H1 (cell line): ENCODE measurements at regions not wholly inside any gene's neighbourhood (a gene's known extent, or its start where the extent isn't known, plus 50 kb on each side); places are given as distances from the start of the nearest gene placed in this dataset.
A peak's percentile ranks its signal among the peaks of the same experiment; 100 is the strongest.

Experiments used
- CTCF ChIA-PET: fragments of 300-600 bp; sonication (Branson Sonifier 250); formaldehyde crosslinking; loops from one replicate; lab custom pipeline; 2021; ENCODE audit not compliant: partially characterized antibody; lab: Charles Lee
- POLR2A ChIA-PET: fragments of 300-600 bp; sonication (Branson Sonifier 250); formaldehyde crosslinking; loops from one replicate; lab custom pipeline; 2021; ENCODE audit warnings: inconsistent platforms; ENCODE audit not compliant: partially characterized antibody; lab: Charles Lee
- DNase-seq, 2 experiments: peaks; one replicate each; pipeline versions ENCODE4 v3.0.0 to v3.0.0-alpha.2; 2010 to 2022; ENCODE audit warnings: low spot score in 2 of 2, low read depth in 1 of 2, mixed read lengths in 1 of 2
- FAIRE-seq: peaks from 2 replicates; lab custom pipeline; 2011; peaks lifted over from hg19 to GRCh38; lab: Jason Lieb, UNC
- H2AFZ ChIP-seq: 2 replicates; pipeline ENCODE4 v1.8.1; 2012; ENCODE audit warnings: low read length, inconsistent platforms
- H2AK5ac ChIP-seq: 2 replicates; pipeline ENCODE4 v1.6.1; 2013; ENCODE audit warnings: low read depth, low read length
- H2BK120ac ChIP-seq: replicated peaks from 2 replicates; pipeline ENCODE3; 2013; ENCODE audit warnings: low read depth, low read length, inconsistent platforms
- H2BK12ac ChIP-seq: 2 replicates; pipeline ENCODE4 v1.6.1; 2013; ENCODE audit warnings: low read depth, low read length
- H2BK15ac ChIP-seq: 2 replicates; pipeline ENCODE4 v1.6.1; 2013; ENCODE audit warnings: low read length
- H2BK20ac ChIP-seq: 2 replicates; pipeline ENCODE4 v1.6.1; 2013; ENCODE audit warnings: low read length
- H2BK5ac ChIP-seq: 2 replicates; pipeline ENCODE4 v1.6.1; 2013; ENCODE audit warnings: low read depth, low read length
- H3K14ac ChIP-seq: 2 replicates; pipeline ENCODE4 v1.6.1; 2013; ENCODE audit warnings: inconsistent platforms; ENCODE audit not compliant: insufficient read length
- H3K18ac ChIP-seq: 2 replicates; pipeline ENCODE4 v1.6.1; 2013; ENCODE audit warnings: low read length; ENCODE audit errors: extremely low read depth
- H3K23ac ChIP-seq: 2 replicates; pipeline ENCODE4 v1.6.1; 2013; ENCODE audit warnings: inconsistent platforms; ENCODE audit not compliant: insufficient read length
- H3K23me2 ChIP-seq: 2 replicates; pipeline ENCODE4 v1.6.1; 2013; ENCODE audit warnings: low read depth, low read length
- H3K27ac ChIP-seq: 2 replicates; pipeline ENCODE4 v1.6.1; 2011; ENCODE audit warnings: low read depth, low read length, inconsistent platforms
- H3K27me3 ChIP-seq, 4 experiments: replicated peaks in 1 of 4; 1 replicate in 1 of 4; 2 replicates in 3 of 4; pipeline versions ENCODE4 v1.6.1 to v1.8.1; 2011 to 2013; ENCODE audit warnings: low read length in 3 of 4, mild to moderate bottlenecking in 3 of 4, inconsistent platforms in 2 of 4, mixed read lengths in 2 of 4, moderate library complexity in 1 of 4; ENCODE audit not compliant: control insufficient read depth in 3 of 4, insufficient read depth in 3 of 4; ENCODE audit errors: extremely low read depth in 1 of 4
- H3K36me3 ChIP-seq, 4 experiments: 2 replicates each; pipeline versions ENCODE4 v1.6.1 to v1.8.1; 2011 to 2013; ENCODE audit warnings: mild to moderate bottlenecking in 4 of 4, low read length in 3 of 4, moderate library complexity in 2 of 4, control low read depth in 1 of 4, inconsistent platforms in 1 of 4; ENCODE audit not compliant: insufficient read depth in 4 of 4, control insufficient read depth in 2 of 4
- H3K4ac ChIP-seq: replicated peaks from 2 replicates; pipeline ENCODE3; 2013; ENCODE audit warnings: low read length, low read depth, mixed read lengths, inconsistent platforms; ENCODE audit not compliant: insufficient read length
- H3K4me1 ChIP-seq, 4 experiments: replicated peaks in 1 of 4; 1 replicate in 1 of 4; 2 replicates in 3 of 4; pipeline versions ENCODE4 v1.6.1 to v1.8.1; 2011 to 2013; ENCODE audit warnings: low read length in 3 of 4, inconsistent platforms in 2 of 4, mixed read lengths in 1 of 4; ENCODE audit not compliant: insufficient read depth in 4 of 4, control insufficient read depth in 3 of 4
- H3K4me2 ChIP-seq, 2 experiments: 2 replicates each; pipeline versions ENCODE4 v1.6.1 to v1.8.1; 2011 to 2013; ENCODE audit warnings: low read depth in 2 of 2, low read length in 2 of 2, control low read depth in 1 of 2, inconsistent platforms in 1 of 2, mild to moderate bottlenecking in 1 of 2; ENCODE audit not compliant: insufficient read depth in 1 of 2
- H3K4me3 ChIP-seq, 4 experiments: fragments of 200-600, 300-600 bp in 1 of 4; sonication (generic), shearing (Covaris generic), sonication (Bioruptor Twin) in 1 of 4; 2 replicates each; pipeline versions ENCODE4 v1.5.1 to v1.8.1; 2011 to 2016; ENCODE audit warnings: low read length in 4 of 4, low read depth in 3 of 4, control low read depth in 2 of 4, inconsistent platforms in 2 of 4, mild to moderate bottlenecking in 2 of 4, mixed read lengths in 1 of 4, moderate library complexity in 1 of 4; ENCODE audit not compliant: insufficient read depth in 2 of 4; ENCODE audit errors: extremely low read depth in 1 of 4
- H3K56ac ChIP-seq: replicated peaks from 2 replicates; pipeline ENCODE3; 2013; ENCODE audit warnings: low read depth, mild to moderate bottlenecking, mixed read lengths, low read length, inconsistent platforms; ENCODE audit not compliant: insufficient read length
- H3K79me1 ChIP-seq: 2 replicates; pipeline ENCODE4 v1.6.1; 2013; ENCODE audit warnings: low read depth, low read length, control low read depth
- H3K79me2 ChIP-seq, 2 experiments: 2 replicates each; pipeline versions ENCODE4 v1.6.1 to v1.8.1; 2012 to 2013; ENCODE audit warnings: low read length in 2 of 2, mild to moderate bottlenecking in 2 of 2, inconsistent platforms in 1 of 2; ENCODE audit not compliant: insufficient read depth in 2 of 2, control insufficient read depth in 1 of 2
- H3K9ac ChIP-seq, 4 experiments: replicated peaks in 1 of 4; 1 replicate in 1 of 4; 2 replicates in 3 of 4; pipeline versions ENCODE4 v1.6.1 to v1.8.1; 2011 to 2013; ENCODE audit warnings: low read depth in 3 of 4, low read length in 3 of 4, control low read depth in 2 of 4, mild to moderate bottlenecking in 2 of 4, moderate library complexity in 2 of 4, inconsistent platforms in 1 of 4; ENCODE audit errors: extremely low read depth in 1 of 4
- H3K9me3 ChIP-seq, 2 experiments: 2 replicates each; pipeline versions ENCODE4 v1.6.1 to v1.8.1; 2012 to 2013; ENCODE audit warnings: mild to moderate bottlenecking in 2 of 2, moderate library complexity in 2 of 2, control low read depth in 1 of 2, inconsistent platforms in 1 of 2, low read depth in 1 of 2, low read length in 1 of 2, mixed read lengths in 1 of 2; ENCODE audit not compliant: insufficient read depth in 2 of 2
- H4K20me1 ChIP-seq, 2 experiments: replicated peaks in 1 of 2; 2 replicates each; pipeline versions ENCODE3 to v1.8.1; 2011 to 2013; ENCODE audit warnings: inconsistent platforms in 2 of 2, low read length in 2 of 2, mild to moderate bottlenecking in 1 of 2; ENCODE audit not compliant: insufficient read depth in 2 of 2, control insufficient read depth in 1 of 2
- H4K5ac ChIP-seq: 2 replicates; pipeline ENCODE4 v1.6.1; 2013; ENCODE audit warnings: low read length, low read depth, mixed read lengths, inconsistent platforms; ENCODE audit not compliant: insufficient read length
- H4K8ac ChIP-seq: 2 replicates; pipeline ENCODE4 v1.8.0; 2013; ENCODE audit warnings: mild to moderate bottlenecking, moderate library complexity, low read length, inconsistent platforms; ENCODE audit not compliant: insufficient read depth; ENCODE audit errors: extremely low read depth
- H4K91ac ChIP-seq: replicated peaks from 2 replicates; pipeline ENCODE3; 2013; ENCODE audit warnings: low read length, mixed read lengths, inconsistent platforms; ENCODE audit not compliant: insufficient read length
- BRCA1 ChIP-seq: IDR thresholded peaks from 2 replicates; pipeline ENCODE4 v1.6.1; 2012; ENCODE audit warnings: low read depth, low read length, improper control_type of control experiment
- CHD2 ChIP-seq: IDR thresholded peaks from 2 replicates; pipeline ENCODE4 v1.6.1; 2012; ENCODE audit warnings: low read length, improper control_type of control experiment
- EP300 ChIP-seq, 2 experiments: IDR thresholded peaks; 1 replicate in 1 of 2; 2 replicates in 1 of 2; pipeline ENCODE4 v1.6.1; 2011 to 2012; ENCODE audit warnings: low read depth in 2 of 2, low read length in 2 of 2, mild to moderate bottlenecking in 2 of 2, borderline replicate concordance in 1 of 2, inconsistent platforms in 1 of 2, moderate library complexity in 1 of 2
- HDAC6 ChIP-seq: IDR thresholded peaks from one replicate; pipeline ENCODE4 v1.7.1; 2012; ENCODE audit warnings: low read depth, mild to moderate bottlenecking, inconsistent platforms, low read length, moderate library complexity
- KDM4A ChIP-seq: IDR thresholded peaks from one replicate; pipeline ENCODE4 v1.7.1; 2012; ENCODE audit warnings: low read depth, mild to moderate bottlenecking, moderate library complexity, low read length, inconsistent platforms; ENCODE audit not compliant: severe bottlenecking
- MAFK ChIP-seq: IDR thresholded peaks from 2 replicates; pipeline ENCODE4 v1.6.1; 2012; ENCODE audit warnings: low read depth, mild to moderate bottlenecking, improper control_type of control experiment, low read length
- PHF8 ChIP-seq: fragments of 200-600 bp; sonication (generic); conservative IDR thresholded peaks from 2 replicates; pipeline ENCODE4 v1.7.1; 2012; ENCODE audit warnings: low read depth, mild to moderate bottlenecking, inconsistent platforms, low read length, moderate library complexity
- POLR2A ChIP-seq, 2 experiments: IDR thresholded peaks; 1 replicate in 1 of 2; 2 replicates in 1 of 2; pipeline ENCODE4 v1.6.1; 2011; ENCODE audit warnings: low read depth in 2 of 2, low read length in 2 of 2, mild to moderate bottlenecking in 2 of 2; ENCODE audit errors: control extremely low read depth in 1 of 2
- POLR2AphosphoS5 ChIP-seq: IDR thresholded peaks from 2 replicates; pipeline ENCODE4 v1.6.1; 2011; ENCODE audit warnings: low read depth, low read length
- RFX5 ChIP-seq: IDR thresholded peaks from 2 replicates; pipeline ENCODE4 v1.6.1; 2011; ENCODE audit warnings: low read depth, low read length, improper control_type of control experiment, borderline replicate concordance
- SP4 ChIP-seq: IDR thresholded peaks from 2 replicates; pipeline ENCODE4 v1.6.1; 2012; ENCODE audit warnings: low read length, inconsistent platforms
- TAF7 ChIP-seq: optimal IDR thresholded peaks from 2 replicates; pipeline ENCODE3; 2011; ENCODE audit warnings: low read depth, mild to moderate bottlenecking, inconsistent platforms, low read length, moderate library complexity, borderline replicate concordance
- ZNF274 ChIP-seq: IDR thresholded peaks from 2 replicates; pipeline ENCODE4 v1.7.0; 2012; ENCODE audit warnings: low read length, borderline replicate concordance; ENCODE audit errors: extremely low read depth
- WGBS, 2 experiments: shearing (Covaris generic) in 1 of 2; methylation state at CpG; one replicate each; pipeline versions ENCODE4 v1.1.6 to v1.1.7; 2013 to 2015; ENCODE audit warnings: low lambda C conversion rate in 2 of 2, mixed read lengths in 2 of 2, inconsistent platforms in 1 of 2, low coverage in 1 of 2, missing lambda C conversion rate in 1 of 2; ENCODE audit not compliant: insufficient replicate concordance in 2 of 2, insufficient coverage in 1 of 2, insufficient read length in 1 of 2; ENCODE audit errors: extremely low coverage in 1 of 2, missing lambda C conversion rate in 1 of 2; 5-methylcytosine and 5-hydroxymethylcytosine counted together

- Histone ChIP-seq H3K79me2 (no peaks in the 10 kb centered on the region), H4K91ac (no peak overlapping the region), H3K18ac (peak overlapping the region; percentile 24; the same call in 1 of the 2 replicates), H4K20me1 (no peaks in the 10 kb centered on the region), H3K4me2 (0 out of 4 replicates have a peak overlapping the region, but pooled peaks of 1 of the 2 experiments have one; percentile 16), H3K27ac (no peak overlapping the region), H3K23me2 (no peaks in the 10 kb centered on the region), H3K9me3 (no peaks in the 10 kb centered on the region), H3K4ac (no peak overlapping the region), H2BK15ac (no peak overlapping the region), H3K4me3 (no peak overlapping the region), H3K4me1 (peaks cover 0 to 7% (median 3%) of the 10 kb centered on the region in 4 experiments; a peak in 5 of 7 replicates), H3K56ac (no peak overlapping the region), H3K23ac (no peak overlapping the region), H4K8ac (no peak overlapping the region), H3K9ac (no peak overlapping the region), H2BK12ac (peak overlapping the region; percentile 90), H2BK120ac (no peak overlapping the region), H2AK5ac (no peak overlapping the region), H3K27me3 (no peaks in the 10 kb centered on the region), H3K36me3 (no peaks in the 10 kb centered on the region), H2AFZ (no peak overlapping the region), H3K79me1 (no peaks in the 10 kb centered on the region), H4K5ac (no peak overlapping the region), H2BK20ac (no peak overlapping the region), H2BK5ac (no peak overlapping the region; the same call in 1 of the 2 replicates), H3K14ac (no peak overlapping the region)
- CTCF ChIA-PET, result interaction anchor here (0.9 kb wide), 1 partner anchor 25 kb away, joined by 3 read pairs; no protein-coding TSS in a partner anchor
- POLR2A ChIA-PET, result interaction anchor here (0.7 to 0.9 kb wide), 2 partner anchors 8 to 563 kb away, joined by 3 to 4 read pairs; no protein-coding TSS in a partner anchor
- WGBS, 2 experiments, result 79% methylated on average over 4 of the region's 4 CpGs; no CpG with 5 or more reads in 1 of the 2 experiments
- FAIRE-seq (no peak), DNase-seq (no peak)
- TF ChIP-seq HDAC6, result no peak
- no peak for TF ChIP-seq TAF7
- TF ChIP-seq BRCA1, result no peak
- no peak for TF ChIP-seq RFX5
- no peak for TF ChIP-seq CHD2
- no peak for TF ChIP-seq EP300 (IDR thresholded peaks at IDR 0.05; ENCODE audit: borderline replicate concordance in 1 of 2, low read depth in 2 of 2, low read length in 2 of 2)
- TF ChIP-seq MAFK, result no peak
- TF ChIP-seq KDM4A, result no peak
- TF ChIP-seq ZNF274, result no peak
- no peak for TF ChIP-seq POLR2A (IDR thresholded peaks at IDR 0.05; ENCODE audit: control extremely low read depth in 1 of 2, low read depth in 2 of 2, low read length in 2 of 2)
- TF ChIP-seq SP4, result no peak
- no peak for TF ChIP-seq PHF8
- no peak for TF ChIP-seq POLR2AphosphoS5
Measured at GRCh38 chr4:128354205-128354821, 66.7 kb upstream of the PGRMC2 start.
